Tibial nerve (tissue), 4 donors: ENCODE measurements at regions not wholly inside any gene's neighbourhood (a gene's known extent, or its start where the extent isn't known, plus 50 kb on each side); places are given as distances from the start of the nearest gene placed in this dataset.
"Not testable (repeated sequence)": the region's sequence is repeated elsewhere in the genome, so short reads cannot be mapped to it uniquely, and the experiment has no call there.

Source experiments
- DNase-seq, 2 donors: peaks; one replicate each; pipeline ENCODE4 v3.0.0-alpha.2; 2019; ENCODE audit warnings: low spot score in 2 of 2
- H3K27ac ChIP-seq, 4 donors: fragments of 200-600 bp; sonication (generic) in 3 of 4; one replicate each; pipeline ENCODE4 v1.5.1; 2017 to 2019; ENCODE audit warnings: mild to moderate bottlenecking in 1 of 4
- H3K27me3 ChIP-seq, 2 donors: fragments of 200-600 bp; sonication (generic) in 1 of 2; one replicate each; pipeline versions ENCODE4 v1.5.1 to v1.6.0; 2017 to 2019
- H3K36me3 ChIP-seq, 3 donors: fragments of 200-600 bp; sonication (generic); one replicate each; pipeline ENCODE4 v1.5.1; 2018 to 2019
- H3K4me1 ChIP-seq, 4 donors: fragments of 200-600 bp; sonication (generic) in 3 of 4; one replicate each; pipeline ENCODE4 v1.5.1; 2017 to 2019
- H3K4me3 ChIP-seq, 4 donors: fragments of 200-600 bp; sonication (generic) in 3 of 4; one replicate each; pipeline ENCODE4 v1.5.1; 2017 to 2019; ENCODE audit warnings: mild to moderate bottlenecking in 1 of 4, moderate library complexity in 1 of 4
- H3K9me3 ChIP-seq, 4 donors: fragments of 200-600 bp; sonication (generic) in 3 of 4; one replicate each; pipeline ENCODE4 v1.5.1; 2017 to 2019
- EP300 ChIP-seq, 2 donors: sonication (generic); formaldehyde crosslinking; IDR thresholded peaks; one replicate each; pipeline ENCODE4 v1.6.1; 2017; ENCODE audit warnings: antibody characterized with exemption in 2 of 2, mild to moderate bottlenecking in 1 of 2
- POLR2A ChIP-seq, 2 donors: fragments of 450-650 bp; IDR thresholded peaks; one replicate each; pipeline ENCODE4 v1.6.1; 2017; ENCODE audit warnings: antibody characterized with exemption in 2 of 2, mild to moderate bottlenecking in 2 of 2, moderate library complexity in 2 of 2
- WGBS, 2 donors: methylation state at CpG; one replicate each; pipeline ENCODE4 v1.1.5; 2018; 5-methylcytosine and 5-hydroxymethylcytosine counted together
- TF ChIP-seq, protein P1 (sequence below), 5 experiments: fragments of 200-600 bp in 3 of 5; fragments of 450-650 bp in 2 of 5; sonication (generic) in 3 of 5; IDR thresholded peaks; one replicate each; pipeline ENCODE4 v1.5.1; 2016 to 2019; ENCODE audit warnings: antibody characterized with exemption in 5 of 5, mild to moderate bottlenecking in 3 of 5, moderate library complexity in 2 of 5

DNA sequence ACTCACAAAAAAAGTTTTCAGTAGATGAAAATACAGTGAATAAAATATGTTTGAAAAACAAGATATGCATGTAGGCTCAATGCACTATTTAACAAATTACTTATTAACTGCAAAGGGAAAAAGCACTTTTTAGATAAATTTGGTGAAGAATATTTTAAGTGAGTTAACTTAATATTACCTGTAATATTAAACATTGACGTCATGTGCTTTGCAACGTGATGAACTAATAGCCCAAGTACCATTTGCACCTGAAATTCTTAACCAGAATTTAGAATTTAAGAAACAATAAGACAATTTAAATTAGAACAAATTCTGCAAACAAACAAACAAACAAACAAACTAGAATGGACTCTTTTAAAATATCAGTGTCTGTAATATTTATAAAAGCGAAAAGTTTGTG, 659.0 kb upstream of the NOVA1 start:
- 93% methylated on average over 3 of the region's 3 CpGs for WGBS, 2 donors
- Histone ChIP-seq H3K4me1 (peaks cover 0 to 9% (median 0%) of the 10 kb centered on the region in 4 donors), H3K4me3 (no peak overlapping the region), H3K27me3 (no peaks in the 10 kb centered on the region), H3K9me3 (peaks cover 0 to 5% (median 3%) of the 10 kb centered on the region in 4 donors), H3K27ac (no peak overlapping the region), H3K36me3 (no peaks in the 10 kb centered on the region)
- TF ChIP-seq, protein P1, sequence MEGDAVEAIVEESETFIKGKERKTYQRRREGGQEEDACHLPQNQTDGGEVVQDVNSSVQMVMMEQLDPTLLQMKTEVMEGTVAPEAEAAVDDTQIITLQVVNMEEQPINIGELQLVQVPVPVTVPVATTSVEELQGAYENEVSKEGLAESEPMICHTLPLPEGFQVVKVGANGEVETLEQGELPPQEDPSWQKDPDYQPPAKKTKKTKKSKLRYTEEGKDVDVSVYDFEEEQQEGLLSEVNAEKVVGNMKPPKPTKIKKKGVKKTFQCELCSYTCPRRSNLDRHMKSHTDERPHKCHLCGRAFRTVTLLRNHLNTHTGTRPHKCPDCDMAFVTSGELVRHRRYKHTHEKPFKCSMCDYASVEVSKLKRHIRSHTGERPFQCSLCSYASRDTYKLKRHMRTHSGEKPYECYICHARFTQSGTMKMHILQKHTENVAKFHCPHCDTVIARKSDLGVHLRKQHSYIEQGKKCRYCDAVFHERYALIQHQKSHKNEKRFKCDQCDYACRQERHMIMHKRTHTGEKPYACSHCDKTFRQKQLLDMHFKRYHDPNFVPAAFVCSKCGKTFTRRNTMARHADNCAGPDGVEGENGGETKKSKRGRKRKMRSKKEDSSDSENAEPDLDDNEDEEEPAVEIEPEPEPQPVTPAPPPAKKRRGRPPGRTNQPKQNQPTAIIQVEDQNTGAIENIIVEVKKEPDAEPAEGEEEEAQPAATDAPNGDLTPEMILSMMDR (IDR thresholded peaks at IDR 0.05) = no peak
- TF ChIP-seq POLR2A (IDR thresholded peaks at IDR 0.05) = no peak
- TF ChIP-seq EP300 (IDR thresholded peaks at IDR 0.05) = no peak
- DNase-seq = no peak

DNA sequence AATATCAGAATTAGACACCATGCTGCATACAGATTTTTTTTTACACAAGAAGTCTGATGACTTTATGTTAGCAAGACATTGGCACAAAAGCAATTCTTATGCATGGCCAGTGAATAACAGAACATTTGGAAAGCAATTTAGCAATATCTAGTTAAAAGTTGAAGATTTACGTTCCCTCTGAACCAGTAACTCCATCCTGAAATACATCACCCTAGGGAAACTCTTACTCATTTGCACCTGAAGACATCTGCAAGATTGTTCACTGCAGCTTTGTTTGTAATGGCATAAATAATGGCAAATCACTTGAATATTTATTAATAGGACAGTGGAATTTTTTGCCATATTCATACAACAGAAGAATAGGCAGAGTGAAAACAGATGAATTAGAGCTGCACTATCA, 670.0 kb upstream of the NOVA1 start:
- H3K4me3 ChIP-seq = no peak overlapping the region
- H3K4me1 ChIP-seq = no peaks in the 10 kb centered on the region
- WGBS, 2 donors = 62 to 74% methylated on average over 1 of the region's 1 CpG
- no peak for DNase-seq
- H3K36me3 ChIP-seq = no peaks in the 10 kb centered on the region
- TF ChIP-seq, protein P1 (IDR thresholded peaks at IDR 0.05) = no peak
- TF ChIP-seq EP300 (IDR thresholded peaks at IDR 0.05) (no peak), POLR2A (IDR thresholded peaks at IDR 0.05) (no peak)
- no peaks in the 10 kb centered on the region for H3K9me3 ChIP-seq
- no peaks in the 10 kb centered on the region for H3K27me3 ChIP-seq
- H3K27ac ChIP-seq = no peak overlapping the region

DNA sequence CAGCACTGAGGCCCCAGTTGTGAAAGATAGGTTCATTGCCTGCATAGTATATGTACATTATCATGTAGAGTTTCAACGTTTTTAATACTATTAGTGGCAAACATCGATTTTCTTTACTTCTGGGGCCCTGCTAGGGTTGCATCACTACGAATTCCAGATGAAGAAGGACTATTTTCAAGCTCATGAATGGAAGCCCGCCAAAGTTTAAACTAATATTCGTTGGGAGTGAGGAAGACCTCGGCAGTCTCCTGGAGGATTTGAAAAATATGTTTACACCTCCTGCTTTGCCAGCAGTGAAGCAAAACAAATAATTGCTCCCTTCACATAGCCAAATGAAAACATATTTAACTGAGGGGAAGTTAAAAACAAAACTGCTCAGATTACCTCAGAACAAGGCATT, 672.9 kb upstream of the NOVA1 start:
- 62% methylated on average over 6 of the region's 6 CpGs for WGBS, 2 donors
- H3K36me3 ChIP-seq = no peaks in the 10 kb centered on the region
- no peak for DNase-seq

DNA sequence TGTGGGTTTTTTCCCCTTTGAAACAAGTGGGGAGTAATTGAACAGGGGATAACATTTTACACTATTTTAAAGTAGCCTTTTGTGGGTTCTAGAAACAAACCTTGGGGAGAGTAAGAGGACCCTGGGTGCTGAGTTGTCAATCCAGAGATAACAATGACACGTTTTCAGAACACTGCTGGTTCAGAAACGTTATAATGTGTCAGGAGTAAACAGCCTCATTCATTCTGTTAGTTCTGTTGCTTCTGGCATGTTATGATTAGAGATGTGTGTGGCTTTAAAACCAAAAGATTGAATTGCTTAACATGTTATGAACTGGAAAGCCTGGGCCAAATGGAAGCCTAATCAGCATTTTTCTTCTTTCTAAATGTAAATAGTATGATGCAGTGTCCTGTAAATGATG, 680.5 kb upstream of the NOVA1 start:
- no peaks in the 10 kb centered on the region for H3K27me3 ChIP-seq
- no peak for DNase-seq
- H3K27ac ChIP-seq = no peak overlapping the region
- H3K9me3 ChIP-seq = no peaks in the 10 kb centered on the region
- no peaks in the 10 kb centered on the region for H3K36me3 ChIP-seq
- 21 to 24% methylated on average over 2 of the region's 2 CpGs for WGBS, 2 donors
- no peaks in the 10 kb centered on the region for H3K4me1 ChIP-seq
- no peak overlapping the region for H3K4me3 ChIP-seq
- TF ChIP-seq POLR2A (IDR thresholded peaks at IDR 0.05) = no peak
- TF ChIP-seq, protein P1 (IDR thresholded peaks at IDR 0.05) = no peak
- TF ChIP-seq EP300 (IDR thresholded peaks at IDR 0.05) = no peak

More for the DNA sequence above, 672.9 kb upstream of the NOVA1 start:
- no peaks in the 10 kb centered on the region for H3K4me1 ChIP-seq
- no peak overlapping the region for H3K27ac ChIP-seq
- no peak overlapping the region for H3K4me3 ChIP-seq
- TF ChIP-seq, protein P1 (IDR thresholded peaks at IDR 0.05) = no peak
- no peak for TF ChIP-seq EP300 (IDR thresholded peaks at IDR 0.05)
- TF ChIP-seq POLR2A (IDR thresholded peaks at IDR 0.05) = no peak
- H3K9me3 ChIP-seq = no peaks in the 10 kb centered on the region
- H3K27me3 ChIP-seq = no peaks in the 10 kb centered on the region

DNA sequence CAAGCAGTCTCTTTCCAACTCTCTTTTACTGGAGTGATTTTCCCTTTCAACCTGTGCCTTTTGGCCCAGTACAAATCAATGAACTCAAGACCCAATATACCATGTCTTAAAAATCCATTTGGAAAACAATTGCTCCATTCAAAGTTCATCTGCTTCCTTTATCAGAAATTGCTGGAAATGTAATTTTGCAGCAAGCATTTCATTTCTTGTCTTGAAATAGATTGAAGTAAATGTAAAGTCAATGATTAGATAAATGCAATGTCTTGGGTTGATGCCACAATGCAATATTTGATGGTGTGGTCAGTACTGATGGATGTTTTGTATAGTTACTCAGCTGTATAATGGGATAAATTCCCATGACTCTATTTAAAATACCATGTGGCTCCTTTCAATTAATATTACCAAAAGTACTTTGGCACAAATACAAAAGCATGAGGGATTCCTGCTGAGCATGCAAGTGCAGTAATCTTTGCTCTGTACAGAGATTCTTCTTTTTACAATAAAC, 707.7 kb upstream of the NOVA1 start:
- Histone ChIP-seq H3K27ac (no peak overlapping the region), H3K9me3 (peaks cover 0 to 5% (median 0%) of the 10 kb centered on the region in 4 donors), H3K36me3 (no peaks in the 10 kb centered on the region), H3K4me3 (no peak overlapping the region), H3K4me1 (no peaks in the 10 kb centered on the region), H3K27me3 (no peaks in the 10 kb centered on the region)
- DNase-seq = no peak
- TF ChIP-seq EP300 (IDR thresholded peaks at IDR 0.05) = no peak
- TF ChIP-seq POLR2A (IDR thresholded peaks at IDR 0.05) = no peak
- TF ChIP-seq, protein P1 (IDR thresholded peaks at IDR 0.05) = no peak

DNA sequence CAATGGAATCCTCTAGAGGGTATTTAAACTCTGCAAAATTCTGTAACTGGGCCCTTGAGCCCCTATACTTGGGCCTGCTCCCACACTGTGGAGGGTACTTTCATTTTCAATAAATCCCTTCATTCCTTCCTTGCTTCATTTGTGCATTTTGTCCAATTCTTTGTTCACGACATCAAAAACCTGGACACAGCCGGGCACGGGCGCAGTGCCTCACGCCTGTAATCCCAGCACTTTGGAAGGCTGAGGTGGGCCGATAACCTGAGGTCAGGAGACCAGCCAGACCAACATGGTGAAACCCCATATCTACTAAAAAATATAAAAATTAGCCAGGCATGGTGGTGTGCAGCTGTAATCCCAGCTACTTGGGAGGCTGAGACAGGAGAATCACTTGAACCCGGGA, 714.9 kb upstream of the NOVA1 start:
- not testable (repeated sequence) for H3K36me3 ChIP-seq, H3K27ac ChIP-seq, H3K27me3 ChIP-seq, H3K4me1 ChIP-seq, H3K4me3 ChIP-seq, DNase-seq, H3K9me3 ChIP-seq
- 98 to 100% methylated on average over 7 of the region's 7 CpGs for WGBS, 2 donors
